H1 (cell line): ENCODE measurements at regions not wholly inside any gene's neighbourhood (a gene's known extent, or its start where the extent isn't known, plus 50 kb on each side); places are given as distances from the start of the nearest gene placed in this dataset.

ENCODE experiments used
- ASH2L ChIP-seq: fragments of 200-600, 300-600 bp; sonication (generic); IDR thresholded peaks from one replicate; pipeline ENCODE4 v1.7.1; 2017; ENCODE audit warnings: low read length
- CBX8 ChIP-seq: fragments of 300-800, 300-1000 bp; sonication (generic); IDR thresholded peaks from 2 replicates; pipeline ENCODE4 v1.7.1; 2016; ENCODE audit warnings: low read depth, low read length, borderline replicate concordance
- CEBPB ChIP-seq: IDR thresholded peaks from 2 replicates; pipeline ENCODE4 v1.6.1; 2012; ENCODE audit warnings: low read depth, low read length
- CTCF ChIP-seq, 3 experiments: IDR thresholded peaks; 1 replicate in 2 of 3; 2 replicates in 1 of 3; pipeline versions ENCODE4 v1.5.1 to v1.6.1; 2011; ENCODE audit warnings: low read length in 3 of 3, mild to moderate bottlenecking in 3 of 3, inconsistent platforms in 2 of 3, low read depth in 1 of 3, moderate library complexity in 1 of 3; ENCODE audit not compliant: insufficient read depth in 1 of 3; ENCODE audit errors: control extremely low read depth in 1 of 3
- JUN ChIP-seq: IDR thresholded peaks from 2 replicates; pipeline ENCODE4 v1.6.1; 2011; ENCODE audit warnings: low read depth, mild to moderate bottlenecking, improper control_type of control experiment, low read length
- JUND ChIP-seq: IDR thresholded peaks from 2 replicates; pipeline ENCODE4 v1.6.1; 2011; ENCODE audit warnings: mild to moderate bottlenecking, improper control_type of control experiment, low read length
- POLR2A ChIP-seq, 2 experiments: IDR thresholded peaks; 1 replicate in 1 of 2; 2 replicates in 1 of 2; pipeline ENCODE4 v1.6.1; 2011; ENCODE audit warnings: low read depth in 2 of 2, low read length in 2 of 2, mild to moderate bottlenecking in 2 of 2; ENCODE audit errors: control extremely low read depth in 1 of 2
- POLR2AphosphoS5 ChIP-seq: IDR thresholded peaks from 2 replicates; pipeline ENCODE4 v1.6.1; 2011; ENCODE audit warnings: low read depth, low read length
- RAD21 ChIP-seq, 2 experiments: IDR thresholded peaks in 1 of 2; conservative IDR thresholded peaks in 1 of 2; 2 replicates each; pipeline ENCODE4 v1.6.1; 2011; ENCODE audit warnings: low read depth in 2 of 2, low read length in 2 of 2, improper control_type of control experiment in 1 of 2, inconsistent platforms in 1 of 2, mild to moderate bottlenecking in 1 of 2, moderate library complexity in 1 of 2
- SP2 ChIP-seq: IDR thresholded peaks from 2 replicates; pipeline ENCODE4 v1.6.1; 2012; ENCODE audit warnings: mild to moderate bottlenecking, low read length, inconsistent platforms
- SUZ12 ChIP-seq: fragments of 200-600 bp; sonication (generic); IDR thresholded peaks from 2 replicates; pipeline ENCODE4 v1.6.1; 2012; ENCODE audit warnings: mild to moderate bottlenecking, inconsistent platforms, low read length, moderate library complexity, mixed read lengths
- ZNF274 ChIP-seq: IDR thresholded peaks from 2 replicates; pipeline ENCODE4 v1.7.0; 2012; ENCODE audit warnings: low read length, borderline replicate concordance; ENCODE audit errors: extremely low read depth
- TF ChIP-seq, protein P1 (sequence below): IDR thresholded peaks from 2 replicates; pipeline ENCODE4 v1.6.1; 2012; ENCODE audit warnings: low read length, inconsistent platforms

GRCh38 chr4:180203349-180203748 is 2039.9 kb upstream of the TENM3 start:
- TF ChIP-seq RAD21 (IDR thresholded peaks at IDR 0.05 in 1 of 2, conservative IDR thresholded peaks at IDR 0.05 in 1 of 2; ENCODE audit: low read depth in 2 of 2, low read length in 2 of 2), result no peak
- TF ChIP-seq ASH2L, result no peak
- no peak for TF ChIP-seq POLR2AphosphoS5
- no peak for TF ChIP-seq SUZ12
- no peak for TF ChIP-seq JUN
- TF ChIP-seq POLR2A (IDR thresholded peaks at IDR 0.05; ENCODE audit: control extremely low read depth in 1 of 2, low read depth in 2 of 2, low read length in 2 of 2), result no peak
- TF ChIP-seq CEBPB, result no peak
- TF ChIP-seq, protein P1, sequence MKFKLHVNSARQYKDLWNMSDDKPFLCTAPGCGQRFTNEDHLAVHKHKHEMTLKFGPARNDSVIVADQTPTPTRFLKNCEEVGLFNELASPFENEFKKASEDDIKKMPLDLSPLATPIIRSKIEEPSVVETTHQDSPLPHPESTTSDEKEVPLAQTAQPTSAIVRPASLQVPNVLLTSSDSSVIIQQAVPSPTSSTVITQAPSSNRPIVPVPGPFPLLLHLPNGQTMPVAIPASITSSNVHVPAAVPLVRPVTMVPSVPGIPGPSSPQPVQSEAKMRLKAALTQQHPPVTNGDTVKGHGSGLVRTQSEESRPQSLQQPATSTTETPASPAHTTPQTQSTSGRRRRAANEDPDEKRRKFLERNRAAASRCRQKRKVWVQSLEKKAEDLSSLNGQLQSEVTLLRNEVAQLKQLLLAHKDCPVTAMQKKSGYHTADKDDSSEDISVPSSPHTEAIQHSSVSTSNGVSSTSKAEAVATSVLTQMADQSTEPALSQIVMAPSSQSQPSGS, result no peak
- no peak for TF ChIP-seq JUND
- no peak for TF ChIP-seq CTCF (IDR thresholded peaks at IDR 0.05; ENCODE audit: control extremely low read depth in 1 of 3, insufficient read depth in 1 of 3, low read depth in 1 of 3, low read length in 3 of 3)
- TF ChIP-seq ZNF274, result no peak
- no peak for TF ChIP-seq SP2
- TF ChIP-seq CBX8, result no peak
